GM12865 (cell line): ENCODE measurements at regions not wholly inside any gene's neighbourhood (a gene's known extent, or its start where the extent isn't known, plus 50 kb on each side); places are given as distances from the start of the nearest gene placed in this dataset.

ENCODE experiments used
- DNase-seq: peaks from one replicate; pipeline ENCODE4 v3.0.0; 2010; ENCODE audit warnings: low read depth
- H3K4me3 ChIP-seq: 2 replicates; pipeline ENCODE4 v1.5.1; 2011; ENCODE audit warnings: mild to moderate bottlenecking, low read depth, low read length, control low read depth
- TF ChIP-seq, protein P1 (sequence below): IDR thresholded peaks from 2 replicates; pipeline ENCODE4 v1.5.1; 2011; ENCODE audit warnings: low read length, control low read depth, low read depth, inconsistent platforms; ENCODE audit not compliant: insufficient read depth; ENCODE audit errors: missing control alignments

DNA sequence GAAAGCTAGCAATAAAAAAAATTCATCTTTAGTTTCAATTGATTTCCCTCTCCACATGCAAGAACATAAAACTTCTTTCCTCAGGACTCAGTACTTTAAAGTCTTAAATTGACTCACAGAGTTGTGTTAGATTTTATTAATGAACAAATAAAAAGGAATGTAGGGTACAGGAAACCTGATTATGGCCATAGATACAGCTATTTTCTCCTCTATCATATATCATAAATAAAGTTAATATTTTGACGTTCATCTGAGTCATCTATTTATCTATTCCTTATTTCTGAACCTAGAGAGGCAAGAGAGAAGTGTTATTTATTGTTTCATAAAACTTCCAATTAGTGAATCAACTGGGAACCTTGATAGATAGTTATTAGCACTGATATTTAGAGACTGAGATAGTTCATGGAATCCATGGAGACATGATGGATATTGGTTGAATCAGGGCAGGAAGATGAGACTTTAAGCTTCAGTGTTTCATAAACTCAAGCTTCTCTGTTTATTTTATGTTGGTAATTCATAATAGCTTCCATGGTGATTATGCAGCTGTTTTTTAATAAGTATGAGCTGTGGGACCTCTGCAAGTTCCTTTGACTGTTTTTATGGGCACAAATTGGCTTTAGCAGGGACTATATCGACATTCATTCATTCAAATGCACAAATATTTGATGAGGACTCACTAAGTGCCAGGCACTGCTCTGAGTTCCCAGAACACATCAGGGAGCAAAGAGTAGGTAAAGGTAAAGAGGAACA lies 143.5 kb upstream of the TGFBR2 start:
- TF ChIP-seq, protein P1, sequence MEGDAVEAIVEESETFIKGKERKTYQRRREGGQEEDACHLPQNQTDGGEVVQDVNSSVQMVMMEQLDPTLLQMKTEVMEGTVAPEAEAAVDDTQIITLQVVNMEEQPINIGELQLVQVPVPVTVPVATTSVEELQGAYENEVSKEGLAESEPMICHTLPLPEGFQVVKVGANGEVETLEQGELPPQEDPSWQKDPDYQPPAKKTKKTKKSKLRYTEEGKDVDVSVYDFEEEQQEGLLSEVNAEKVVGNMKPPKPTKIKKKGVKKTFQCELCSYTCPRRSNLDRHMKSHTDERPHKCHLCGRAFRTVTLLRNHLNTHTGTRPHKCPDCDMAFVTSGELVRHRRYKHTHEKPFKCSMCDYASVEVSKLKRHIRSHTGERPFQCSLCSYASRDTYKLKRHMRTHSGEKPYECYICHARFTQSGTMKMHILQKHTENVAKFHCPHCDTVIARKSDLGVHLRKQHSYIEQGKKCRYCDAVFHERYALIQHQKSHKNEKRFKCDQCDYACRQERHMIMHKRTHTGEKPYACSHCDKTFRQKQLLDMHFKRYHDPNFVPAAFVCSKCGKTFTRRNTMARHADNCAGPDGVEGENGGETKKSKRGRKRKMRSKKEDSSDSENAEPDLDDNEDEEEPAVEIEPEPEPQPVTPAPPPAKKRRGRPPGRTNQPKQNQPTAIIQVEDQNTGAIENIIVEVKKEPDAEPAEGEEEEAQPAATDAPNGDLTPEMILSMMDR: no peak
- no peak for DNase-seq
- H3K4me3 ChIP-seq: no peak overlapping the region

DNA sequence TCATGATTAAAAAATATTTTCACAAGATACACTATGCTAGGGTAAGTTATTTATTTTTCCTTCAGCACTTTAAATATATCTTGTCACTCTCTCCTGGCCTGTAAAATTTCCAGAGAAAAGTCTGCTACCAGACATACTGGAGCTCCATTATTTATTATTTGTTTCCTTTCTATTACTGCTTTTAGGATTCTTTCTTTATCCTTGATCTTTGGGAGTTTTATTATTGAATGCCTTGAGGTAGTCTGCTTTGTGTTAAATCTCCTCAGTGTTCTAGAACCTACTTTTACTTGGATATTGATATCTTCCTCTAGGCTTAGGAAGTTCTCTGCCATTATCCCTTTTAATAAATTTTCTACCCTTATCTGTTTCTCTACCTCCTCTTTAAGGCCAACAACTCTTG lies 142.0 kb upstream of the TGFBR2 start:
- no peak overlapping the region for H3K4me3 ChIP-seq
- TF ChIP-seq, protein P1: no peak
- DNase-seq: no peak

DNA sequence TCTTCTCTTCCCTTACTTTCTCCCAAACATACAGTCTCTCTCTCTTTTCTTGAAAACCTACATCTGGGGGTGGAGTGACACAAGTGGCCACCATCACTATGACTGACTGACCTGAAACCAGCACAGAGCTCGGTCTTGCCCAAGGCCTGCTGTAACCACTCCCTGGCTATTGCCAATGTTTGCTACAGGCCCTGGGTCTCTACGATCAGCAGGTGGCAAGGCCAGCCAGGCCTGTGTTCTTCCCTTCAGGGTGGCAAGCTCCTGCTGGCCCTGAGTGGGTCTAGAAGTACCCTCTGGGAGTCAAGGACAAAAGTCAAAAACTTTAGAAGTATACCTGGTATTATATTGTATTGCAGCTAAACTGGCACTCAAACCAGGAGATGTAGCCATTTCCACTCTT lies 140.9 kb upstream of the TGFBR2 start:
- DNase-seq: no peak
- H3K4me3 ChIP-seq: no peak overlapping the region
- TF ChIP-seq, protein P1: no peak

DNA sequence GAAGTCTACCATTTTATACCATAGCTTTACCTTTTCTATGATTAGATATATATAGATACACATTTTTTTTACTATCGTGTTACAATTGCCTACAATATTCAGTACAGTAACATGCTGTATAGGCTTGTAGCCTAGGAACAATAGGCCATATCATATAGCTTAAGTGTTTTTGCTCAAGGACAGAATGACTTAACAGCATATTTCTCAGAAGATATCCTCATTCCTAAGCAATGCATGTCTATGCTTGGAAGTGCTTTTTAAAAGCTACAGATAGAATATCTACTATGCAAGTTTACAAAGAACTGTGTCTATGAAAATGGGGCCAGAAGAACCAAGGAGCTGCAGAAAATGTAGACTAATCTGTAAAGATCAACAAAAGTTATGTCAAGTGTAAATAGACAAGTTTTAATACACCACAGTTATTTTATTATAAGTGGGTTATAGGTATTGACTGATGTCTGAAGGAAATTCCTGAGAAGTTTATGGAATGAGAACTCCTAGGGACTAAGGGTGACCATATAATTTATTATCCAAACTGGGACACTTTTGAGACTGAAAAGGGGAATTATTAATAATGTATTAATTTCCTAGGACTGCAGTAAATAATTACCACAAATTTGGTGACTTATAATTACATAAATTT lies 138.7 kb upstream of the TGFBR2 start:
- H3K4me3 ChIP-seq: no peak overlapping the region
- DNase-seq: no peak
- TF ChIP-seq, protein P1: no peak

DNA sequence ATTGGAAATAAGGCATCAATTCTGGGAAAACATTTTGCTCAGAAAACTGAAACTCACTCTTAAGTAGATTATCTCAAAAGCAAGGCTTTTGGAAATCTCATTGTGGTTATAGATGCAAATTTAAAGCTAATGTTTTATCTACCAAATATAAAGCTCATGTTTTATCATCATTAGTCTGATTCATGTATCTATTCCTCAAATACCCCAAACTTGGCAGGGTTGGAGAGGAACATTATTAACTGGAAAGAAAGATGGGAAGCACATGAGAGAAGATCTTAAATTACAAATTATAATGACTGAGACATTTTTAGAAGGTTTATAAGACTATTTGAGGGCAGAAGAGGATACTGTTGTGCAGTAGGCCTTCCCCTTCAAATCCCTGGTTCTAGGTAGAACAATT lies 137.3 kb upstream of the TGFBR2 start:
- no peak for DNase-seq
- no peak overlapping the region for H3K4me3 ChIP-seq
- TF ChIP-seq, protein P1: no peak

DNA sequence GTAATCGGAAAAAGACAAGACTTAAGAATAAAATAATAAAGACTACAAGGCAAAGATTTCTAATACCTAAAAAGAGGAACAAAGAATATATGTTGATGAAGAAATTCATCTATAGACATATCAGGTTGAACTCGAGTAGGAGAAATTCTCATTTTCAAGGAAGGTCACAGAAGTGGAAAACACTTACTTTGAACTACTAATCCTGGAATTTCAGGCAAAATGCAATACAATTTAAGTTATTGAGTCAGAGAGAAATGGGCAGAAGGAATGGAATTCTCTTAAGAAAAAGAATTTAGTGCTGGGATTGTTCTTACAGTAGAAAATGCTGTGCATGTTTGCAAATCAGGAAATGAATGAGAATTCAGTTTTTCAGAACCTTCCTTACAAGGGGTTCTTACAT lies 135.9 kb upstream of the TGFBR2 start:
- H3K4me3 ChIP-seq: no peak overlapping the region
- TF ChIP-seq, protein P1: no peak
- no peak for DNase-seq
